ENCODE measurements at regions not wholly inside any gene's neighbourhood (a gene's known extent, or its start where the extent isn't known, plus 50 kb on each side); places are given as distances from the start of the nearest gene placed in this dataset.

GRCh38 chr22:48953103-48953720, 874.5 kb downstream of the BRD1 start:
- no peak for TF ChIP-seq POLR2AphosphoS5 (IDR thresholded peaks at IDR 0.05)
- TF ChIP-seq CTCF (IDR thresholded peaks at IDR 0.05), result no peak
- no peak for TF ChIP-seq EP300 (IDR thresholded peaks at IDR 0.05)
- no peak for TF ChIP-seq POLR2A (IDR thresholded peaks at IDR 0.05)
